ENCODE measurements at regions not wholly inside any gene's neighbourhood (a gene's known extent, or its start where the extent isn't known, plus 50 kb on each side); places are given as distances from the start of the nearest gene placed in this dataset.

GRCh38 chr2:225272173-225272572 lies 127.3 kb upstream of the NYAP2 start:
- Histone ChIP-seq H3K4me1 (replicated peaks in 1 of 2) (no peaks in the 10 kb centered on the region), H3K36me3 (replicated peaks in 1 of 2) (no peaks in the 10 kb centered on the region), H3K9me3 (replicated peaks in 1 of 3) (no peaks in the 10 kb centered on the region), H3K27me3 (no peaks in the 10 kb centered on the region), H3K4me3 (no peak overlapping the region), H3K27ac (no peak overlapping the region)
- intact Hi-C loops (cut with DNase I), result no loop called here
- no peak for DNase-seq
- TF ChIP-seq CTCF (IDR thresholded peaks at IDR 0.05) (no peak), POLR2A (IDR thresholded peaks at IDR 0.05) (no peak)

- Histone ChIP-seq H3K36me3 (replicated peaks in 1 of 2) (no peaks in the 10 kb centered on the region), H3K4me1 (replicated peaks in 1 of 2) (no peaks in the 10 kb centered on the region), H3K27me3 (no peaks in the 10 kb centered on the region), H3K27ac (no peak overlapping the region), H3K4me3 (no peak overlapping the region), H3K9me3 (replicated peaks in 1 of 3) (no peaks in the 10 kb centered on the region)
- WGBS, 4 donors, result 9 to 23% (median 20%) methylated on average over 2 of the region's 2 CpGs
- intact Hi-C loops (cut with DNase I), result no loop called here
- TF ChIP-seq CTCF (IDR thresholded peaks at IDR 0.05) (peak in 2 of 6 experiments; percentile 6 to 9), POLR2A (IDR thresholded peaks at IDR 0.05) (no peak)
- DNase-seq, result peak in 5 of 7 donors; percentile 21 to 38 (median 29)
Observed at GRCh38 chr2:225270861-225271260, 128.6 kb upstream of the NYAP2 start.

GRCh38 chr2:225270053-225270452 lies 129.5 kb upstream of the NYAP2 start:
- Histone ChIP-seq H3K4me1 (replicated peaks in 1 of 2) (no peaks in the 10 kb centered on the region), H3K4me3 (no peak overlapping the region), H3K27me3 (no peaks in the 10 kb centered on the region), H3K27ac (no peak overlapping the region), H3K36me3 (replicated peaks in 1 of 2) (no peaks in the 10 kb centered on the region), H3K9me3 (replicated peaks in 1 of 3) (no peaks in the 10 kb centered on the region)
- intact Hi-C loops (cut with DNase I), result no loop called here
- TF ChIP-seq CTCF (IDR thresholded peaks at IDR 0.05) (no peak), POLR2A (IDR thresholded peaks at IDR 0.05) (no peak)
- no peak for DNase-seq

- Histone ChIP-seq H3K27ac (no peak overlapping the region), H3K36me3 (replicated peaks in 1 of 2) (no peaks in the 10 kb centered on the region), H3K27me3 (no peaks in the 10 kb centered on the region), H3K4me3 (no peak overlapping the region), H3K9me3 (replicated peaks in 1 of 3) (no peaks in the 10 kb centered on the region), H3K4me1 (replicated peaks in 1 of 2) (no peaks in the 10 kb centered on the region)
- TF ChIP-seq CTCF (IDR thresholded peaks at IDR 0.05) (no peak), POLR2A (IDR thresholded peaks at IDR 0.05) (no peak)
- 58 to 81% (median 67%) methylated on average over 3 of the region's 3 CpGs for WGBS, 4 donors
- no peak for DNase-seq
- intact Hi-C loops (cut with DNase I), result no loop called here
Observed at GRCh38 chr2:225254363-225254762, 145.1 kb upstream of the NYAP2 start.

Measured in adrenal gland (tissue), 9 donors.